Stimulated activated CD8-positive, alpha-beta memory T cell treated with anti-CD3 and anti-CD28 coated beads, Interleukin-4, amount 100 ng/mL, for 24 hours (primary cell): ENCODE measurements at regions not wholly inside any gene's neighbourhood (a gene's known extent, or its start where the extent isn't known, plus 50 kb on each side); places are given as distances from the start of the nearest gene placed in this dataset.
"Not testable (repeated sequence)": the region's sequence is repeated elsewhere in the genome, so short reads cannot be mapped to it uniquely, and the experiment has no call there.

ENCODE experiments used
- DNase-seq: peaks from one replicate; pipeline ENCODE4 v3.0.0-alpha.2; 2020; ENCODE audit warnings: low read depth

- DNase-seq = no peak
Measured at GRCh38 chr21:18716578-18717138, 313.1 kb upstream of the TMPRSS15 start.

- no peak for DNase-seq
Measured at GRCh38 chr21:18722193-18722592, 318.6 kb upstream of the TMPRSS15 start.

GRCh38 chr21:18723171-18723570, 319.6 kb upstream of the TMPRSS15 start:
- DNase-seq = no peak

GRCh38 chr21:18725653-18726052, 322.1 kb upstream of the TMPRSS15 start:
- DNase-seq = no peak

- DNase-seq = no peak
Measured at GRCh38 chr21:18741954-18742353, 338.4 kb upstream of the TMPRSS15 start.

GRCh38 chr21:18743531-18743930, 339.9 kb upstream of the TMPRSS15 start:
- no peak for DNase-seq

- no peak for DNase-seq
Measured at GRCh38 chr21:18744840-18745239, 341.3 kb upstream of the TMPRSS15 start.

- DNase-seq = not testable (repeated sequence)
Measured at GRCh38 chr21:18752894-18753293, 349.3 kb upstream of the TMPRSS15 start.

- not testable (repeated sequence) for DNase-seq
Measured at GRCh38 chr21:18756272-18756671, 352.7 kb upstream of the TMPRSS15 start.

GRCh38 chr21:18759267-18759666, 355.7 kb upstream of the TMPRSS15 start:
- DNase-seq = no peak

- DNase-seq = no peak
Measured at GRCh38 chr21:18759751-18760161, 356.2 kb upstream of the TMPRSS15 start.

- DNase-seq = no peak
Measured at GRCh38 chr21:18760247-18760646, 356.7 kb upstream of the TMPRSS15 start.

GRCh38 chr21:18764720-18765119, 361.1 kb upstream of the TMPRSS15 start:
- DNase-seq = no peak

GRCh38 chr21:18769599-18769998, 366.0 kb upstream of the TMPRSS15 start:
- no peak for DNase-seq

GRCh38 chr21:18771845-18772380, 368.3 kb upstream of the TMPRSS15 start:
- no peak for DNase-seq

- no peak for DNase-seq
Measured at GRCh38 chr21:18772404-18772803, 368.8 kb upstream of the TMPRSS15 start.

GRCh38 chr21:18772897-18773296, 369.3 kb upstream of the TMPRSS15 start:
- no peak for DNase-seq

GRCh38 chr21:18776936-18777335, 373.4 kb upstream of the TMPRSS15 start:
- DNase-seq = no peak

- no peak for DNase-seq
Measured at GRCh38 chr21:18782721-18783120, 379.1 kb upstream of the TMPRSS15 start.

- no peak for DNase-seq
Measured at GRCh38 chr21:18801468-18801867, 397.9 kb upstream of the TMPRSS15 start.

GRCh38 chr21:18803624-18804023, 400.0 kb upstream of the TMPRSS15 start:
- no peak for DNase-seq

GRCh38 chr21:18810136-18810535, 406.6 kb upstream of the TMPRSS15 start:
- no peak for DNase-seq

- DNase-seq = no peak
Measured at GRCh38 chr21:18812308-18812707, 408.7 kb upstream of the TMPRSS15 start.

GRCh38 chr21:18819507-18819906, 415.9 kb upstream of the TMPRSS15 start:
- no peak for DNase-seq
